ENCODE measurements at regions not wholly inside any gene's neighbourhood (a gene's known extent, or its start where the extent isn't known, plus 50 kb on each side); places are given as distances from the start of the nearest gene placed in this dataset.

DNA sequence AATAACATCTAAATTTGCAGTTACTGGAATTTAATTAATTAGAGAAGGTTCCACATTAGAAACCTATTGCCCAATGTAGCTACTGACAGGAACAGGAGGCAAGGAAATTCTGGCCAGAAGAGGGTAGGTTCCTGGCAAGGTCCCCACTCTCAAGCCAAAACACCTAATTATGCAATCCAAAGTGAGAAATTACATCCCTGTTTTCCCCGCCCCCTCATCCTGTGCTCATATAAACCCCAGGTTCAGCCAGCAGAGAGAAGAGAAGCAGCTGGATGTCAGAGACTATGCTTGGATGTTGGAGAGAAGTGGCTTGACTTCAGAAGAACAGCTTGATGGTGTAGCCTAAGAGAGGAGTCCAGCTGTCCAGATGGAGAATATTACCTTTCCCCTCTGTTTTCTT, 951.3 kb upstream of the PRR20A start:
- no peaks in the 10 kb centered on the region for H3K27me3 ChIP-seq
- no peaks in the 10 kb centered on the region for H3K4me1 ChIP-seq
- intact Hi-C loops (cut with DNase I): no loop called here
- no peak overlapping the region for H3K27ac ChIP-seq
- no peaks in the 10 kb centered on the region for H3K36me3 ChIP-seq
- H3K9me3 ChIP-seq: peaks cover 6% of the 10 kb centered on the region
- no peak overlapping the region for H3K4me3 ChIP-seq
- no peak for DNase-seq
- ATAC-seq: no peak
- no peak for TF ChIP-seq CTCF (IDR thresholded peaks at IDR 0.05)

DNA sequence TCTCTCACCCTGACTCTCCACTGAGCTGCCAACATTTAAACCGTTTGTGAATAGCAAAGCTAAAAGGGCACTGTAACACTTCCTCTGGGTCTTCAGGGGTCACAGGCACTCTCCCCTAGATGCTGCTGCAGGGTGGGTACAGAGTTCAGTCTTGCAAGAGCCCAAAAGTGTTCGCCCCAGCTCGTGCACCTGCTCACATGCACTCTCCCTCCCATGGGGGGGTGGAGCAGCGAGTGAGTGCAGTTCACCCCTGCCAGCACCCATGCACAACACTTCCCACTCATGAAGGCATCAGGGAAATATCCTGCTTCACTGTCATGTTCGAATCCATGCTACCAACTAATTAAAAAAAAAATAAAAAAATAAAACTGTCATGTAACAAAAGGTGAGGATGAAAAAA, 950.7 kb upstream of the PRR20A start:
- no peaks in the 10 kb centered on the region for H3K27me3 ChIP-seq
- ATAC-seq (no peak), DNase-seq (no peak)
- H3K27ac ChIP-seq: no peak overlapping the region
- no peaks in the 10 kb centered on the region for H3K4me1 ChIP-seq
- H3K36me3 ChIP-seq: no peaks in the 10 kb centered on the region
- intact Hi-C loops (cut with DNase I): no loop called here
- H3K9me3 ChIP-seq: peaks cover 6% of the 10 kb centered on the region
- TF ChIP-seq CTCF (IDR thresholded peaks at IDR 0.05): no peak
- H3K4me3 ChIP-seq: no peak overlapping the region

DNA sequence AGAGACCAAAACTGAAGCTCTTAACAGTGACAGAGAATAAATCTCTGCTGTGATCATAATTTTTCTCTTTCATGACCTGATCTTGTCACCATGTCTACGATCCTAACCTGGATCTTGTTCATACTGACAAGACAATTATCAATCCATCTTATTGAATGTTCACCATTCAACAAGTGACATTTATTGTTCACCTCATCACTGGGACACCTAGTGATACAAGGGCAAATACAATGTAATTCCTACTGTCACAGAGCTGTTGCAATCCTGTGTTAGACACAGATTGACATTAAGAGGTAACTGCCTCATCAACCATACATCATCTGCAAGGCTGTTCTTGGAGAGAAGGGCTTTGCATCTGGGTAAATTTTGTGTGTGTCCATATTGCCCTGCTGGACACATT, 942.4 kb upstream of the PRR20A start:
- H3K27ac ChIP-seq: no peak overlapping the region
- no peak for ATAC-seq
- TF ChIP-seq CTCF (IDR thresholded peaks at IDR 0.05): no peak
- no peak for DNase-seq
- no peaks in the 10 kb centered on the region for H3K36me3 ChIP-seq
- no peaks in the 10 kb centered on the region for H3K27me3 ChIP-seq
- intact Hi-C loops (cut with DNase I): no loop called here
- H3K4me3 ChIP-seq: no peak overlapping the region
- no peaks in the 10 kb centered on the region for H3K9me3 ChIP-seq
- no peaks in the 10 kb centered on the region for H3K4me1 ChIP-seq

DNA sequence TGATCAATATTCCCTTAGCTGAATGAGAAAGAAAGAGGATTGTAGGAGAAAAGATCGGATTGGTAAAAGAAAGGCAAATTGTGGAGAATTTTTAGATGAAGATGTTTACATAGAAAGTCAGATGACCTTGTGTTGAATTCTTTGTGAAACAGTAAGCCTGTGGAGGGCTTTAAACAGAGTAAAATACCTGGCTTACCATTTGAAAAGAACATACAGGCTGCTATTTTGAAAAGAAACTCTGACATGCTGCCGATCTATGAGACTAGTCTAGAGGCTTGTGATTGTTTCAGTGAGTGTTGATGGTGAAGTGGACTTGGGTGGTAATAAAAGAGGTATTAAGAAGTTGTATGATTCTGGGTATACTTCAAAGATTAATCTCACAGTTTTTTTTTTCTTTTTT, 938.9 kb upstream of the PRR20A start:
- H3K9me3 ChIP-seq: no peaks in the 10 kb centered on the region
- H3K4me1 ChIP-seq: no peaks in the 10 kb centered on the region
- no peak overlapping the region for H3K27ac ChIP-seq
- DNase-seq (no peak), ATAC-seq (no peak)
- no peaks in the 10 kb centered on the region for H3K27me3 ChIP-seq
- TF ChIP-seq CTCF (IDR thresholded peaks at IDR 0.05): no peak
- intact Hi-C loops (cut with DNase I): no loop called here
- H3K36me3 ChIP-seq: no peaks in the 10 kb centered on the region
- H3K4me3 ChIP-seq: no peak overlapping the region

- no peaks in the 10 kb centered on the region for H3K27me3 ChIP-seq
- H3K4me1 ChIP-seq: no peaks in the 10 kb centered on the region
- no peak overlapping the region for H3K27ac ChIP-seq
- ATAC-seq (no peak), DNase-seq (no peak)
- H3K4me3 ChIP-seq: no peak overlapping the region
- intact Hi-C loops (cut with DNase I): no loop called here
- no peaks in the 10 kb centered on the region for H3K9me3 ChIP-seq
- TF ChIP-seq CTCF (IDR thresholded peaks at IDR 0.05): no peak
- no peaks in the 10 kb centered on the region for H3K36me3 ChIP-seq
Measured at GRCh38 chr13:56216221-56216620, 924.5 kb upstream of the PRR20A start.

DNA sequence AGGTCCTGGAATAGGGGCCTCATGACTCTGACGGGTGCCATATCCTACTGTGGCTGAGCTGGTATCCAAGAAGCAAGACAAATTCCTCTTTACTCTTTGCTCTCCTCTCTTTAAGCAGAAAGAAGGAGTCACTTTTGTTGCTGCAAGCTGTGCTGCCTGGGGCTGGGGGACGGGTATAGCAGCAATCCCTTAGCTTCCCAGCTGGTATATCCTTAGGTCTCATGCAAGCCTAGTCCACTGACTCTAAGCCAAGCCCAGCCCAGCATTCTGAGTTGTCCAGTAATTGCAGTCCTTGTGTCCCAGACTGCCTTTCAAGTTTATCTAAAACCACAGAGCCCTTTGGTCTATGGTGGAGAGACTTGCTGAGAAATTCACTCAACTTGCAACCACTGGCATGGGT, 893.0 kb upstream of the PRR20A start:
- no peaks in the 10 kb centered on the region for H3K27me3 ChIP-seq
- no peak overlapping the region for H3K27ac ChIP-seq
- no peaks in the 10 kb centered on the region for H3K9me3 ChIP-seq
- no peak for ATAC-seq
- H3K4me1 ChIP-seq: no peaks in the 10 kb centered on the region
- TF ChIP-seq CTCF (IDR thresholded peaks at IDR 0.05): no peak
- no peaks in the 10 kb centered on the region for H3K36me3 ChIP-seq
- DNase-seq: no peak
- no peak overlapping the region for H3K4me3 ChIP-seq
- intact Hi-C loops (cut with DNase I): no loop called here

All from upper lobe of right lung (tissue), 1 donor.